ENCODE measurements at regions not wholly inside any gene's neighbourhood (a gene's known extent, or its start where the extent isn't known, plus 50 kb on each side); places are given as distances from the start of the nearest gene placed in this dataset.

GRCh38 chr13:67303661-67304333 is 73.7 kb upstream of the PCDH9 start:
- no peak for FAIRE-seq

- no peak for FAIRE-seq
Measured at GRCh38 chr13:67299751-67300150, 69.6 kb upstream of the PCDH9 start.

GRCh38 chr13:67299072-67299635 is 69.0 kb upstream of the PCDH9 start:
- FAIRE-seq = no peak

- FAIRE-seq = no peak
Measured at GRCh38 chr13:67298297-67298696, 68.2 kb upstream of the PCDH9 start.

- no peak for FAIRE-seq
Measured at GRCh38 chr13:67296511-67296910, 66.4 kb upstream of the PCDH9 start.

GRCh38 chr13:67292886-67293285 is 62.8 kb upstream of the PCDH9 start:
- no peak for FAIRE-seq

GRCh38 chr13:67285611-67286010 is 55.5 kb upstream of the PCDH9 start:
- no peak for FAIRE-seq

- no peak for FAIRE-seq
Measured at GRCh38 chr13:67283637-67284036, 53.5 kb upstream of the PCDH9 start.

- no peak for FAIRE-seq
Measured at GRCh38 chr13:67281466-67281865, 51.3 kb upstream of the PCDH9 start.

Measured in colon (tissue), 2 donors.